ENCODE measurements at regions not wholly inside any gene's neighbourhood (a gene's known extent, or its start where the extent isn't known, plus 50 kb on each side); places are given as distances from the start of the nearest gene placed in this dataset.

DNA sequence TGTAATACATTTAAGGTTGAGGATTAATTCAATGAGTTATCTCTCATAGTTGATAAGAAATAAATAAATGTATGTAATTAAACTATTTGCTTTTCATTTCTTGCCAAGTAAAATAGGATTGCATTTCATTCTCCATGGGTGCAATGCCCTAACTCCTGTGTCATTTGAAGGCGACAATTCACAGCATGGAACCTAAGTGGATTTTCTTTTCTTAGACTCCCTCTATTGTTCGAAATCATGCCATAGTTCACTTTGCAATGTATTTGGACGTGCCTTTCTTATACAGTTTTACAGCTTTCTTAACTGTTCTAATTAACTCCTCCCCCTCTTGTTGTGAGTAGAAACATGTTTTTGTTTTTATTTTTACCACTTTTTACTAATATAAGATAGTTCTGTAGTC is 263.0 kb downstream of the B3GLCT start:
- no peaks in the 10 kb centered on the region for H3K36me3 Mint-ChIP-seq (ENCODE audit: low read depth)
- H3K4me1 Mint-ChIP-seq, result no peaks in the 10 kb centered on the region
- no peak overlapping the region for H3K27ac Mint-ChIP-seq
- peaks cover 8% of the 10 kb centered on the region for H3K27me3 Mint-ChIP-seq
- ATAC-seq (replicated peaks), result no peak
- no peak overlapping the region for H3K4me3 Mint-ChIP-seq
- peaks cover 2% of the 10 kb centered on the region for H3K9me3 Mint-ChIP-seq

DNA sequence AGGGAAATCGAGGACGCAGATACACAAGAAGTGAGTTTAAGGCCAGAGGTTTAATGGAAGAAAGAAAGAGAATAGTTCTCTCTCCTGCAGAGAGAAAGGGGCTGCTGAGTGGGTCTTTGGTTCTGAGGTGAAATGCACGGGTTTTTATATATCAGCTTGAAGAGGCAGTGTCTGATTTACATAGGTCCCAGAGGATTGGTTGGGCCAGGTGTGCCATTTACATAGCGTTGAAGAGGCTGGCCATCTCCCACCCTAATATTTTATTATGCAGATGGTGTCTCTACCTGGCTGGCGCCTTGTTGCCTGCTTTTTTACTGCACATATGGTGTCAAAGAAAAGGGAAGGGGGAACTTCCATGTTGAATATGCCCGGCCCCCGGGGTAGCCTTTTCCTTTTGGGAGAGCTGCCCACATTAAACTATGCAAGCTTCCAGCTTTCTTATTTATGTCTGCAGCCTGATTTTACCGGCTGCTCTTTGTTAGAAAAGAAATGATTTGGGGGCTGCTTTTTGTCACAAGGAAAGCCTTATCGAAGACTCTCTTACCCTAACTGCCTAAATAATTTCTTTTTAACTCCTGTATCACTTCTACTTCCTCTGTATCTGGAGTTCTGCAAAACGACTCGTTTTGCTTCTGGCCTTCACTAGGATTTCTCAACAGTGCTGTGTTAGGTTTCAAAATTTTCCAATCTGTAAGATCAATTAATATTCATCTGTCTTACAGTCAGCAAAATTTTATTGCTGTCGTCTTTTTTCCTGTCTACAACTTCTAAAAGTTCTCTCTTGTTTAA is 268.5 kb downstream of the B3GLCT start:
- peaks cover 18% of the 10 kb centered on the region for H3K27me3 Mint-ChIP-seq
- H3K9me3 Mint-ChIP-seq, result no peaks in the 10 kb centered on the region
- ATAC-seq (replicated peaks), result no peak
- H3K4me3 Mint-ChIP-seq, result no peak overlapping the region
- H3K4me1 Mint-ChIP-seq, result no peaks in the 10 kb centered on the region
- no peaks in the 10 kb centered on the region for H3K36me3 Mint-ChIP-seq (ENCODE audit: low read depth)
- H3K27ac Mint-ChIP-seq, result no peak overlapping the region

- no peaks in the 10 kb centered on the region for H3K9me3 Mint-ChIP-seq
- peaks cover 22% of the 10 kb centered on the region for H3K27me3 Mint-ChIP-seq
- H3K4me1 Mint-ChIP-seq, result no peaks in the 10 kb centered on the region
- H3K4me3 Mint-ChIP-seq, result no peak overlapping the region
- ATAC-seq (replicated peaks), result no peak
- H3K27ac Mint-ChIP-seq, result no peak overlapping the region
- H3K36me3 Mint-ChIP-seq (ENCODE audit: low read depth), result no peaks in the 10 kb centered on the region
Measured at GRCh38 chr13:31469377-31469776, 269.6 kb downstream of the B3GLCT start.

DNA sequence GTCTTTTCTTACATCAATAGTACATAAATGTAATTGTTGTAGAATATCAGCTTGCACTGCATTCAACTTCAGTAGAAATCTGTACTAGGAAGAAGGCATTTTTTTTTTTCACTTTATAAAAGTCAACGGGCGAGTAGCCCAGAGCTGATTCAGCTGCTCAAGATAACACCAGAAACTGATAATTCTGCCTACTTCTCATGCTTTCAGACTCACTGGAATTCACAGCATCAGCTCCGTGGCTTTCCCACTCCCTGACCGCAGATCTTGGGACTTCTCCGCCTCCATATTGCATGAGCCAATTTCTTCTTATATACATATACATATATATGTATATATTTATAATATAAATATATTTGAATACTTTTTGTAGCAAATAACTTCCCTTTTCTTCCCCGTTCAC is 263.1 kb upstream of the RXFP2 start:
- Mint-ChIP-seq H3K27ac (no peak overlapping the region), H3K4me3 (no peak overlapping the region), H3K27me3 (peaks cover 29% of the 10 kb centered on the region), H3K9me3 (peaks cover 3% of the 10 kb centered on the region), H3K4me1 (no peaks in the 10 kb centered on the region), H3K36me3 (ENCODE audit: low read depth) (no peaks in the 10 kb centered on the region)
- ATAC-seq (replicated peaks), result no peak

- peaks cover 3% of the 10 kb centered on the region for H3K9me3 Mint-ChIP-seq
- peaks cover 29% of the 10 kb centered on the region for H3K27me3 Mint-ChIP-seq
- no peaks in the 10 kb centered on the region for H3K4me1 Mint-ChIP-seq
- ATAC-seq (replicated peaks), result no peak
- H3K4me3 Mint-ChIP-seq, result no peak overlapping the region
- no peaks in the 10 kb centered on the region for H3K36me3 Mint-ChIP-seq (ENCODE audit: low read depth)
- no peak overlapping the region for H3K27ac Mint-ChIP-seq
Measured at GRCh38 chr13:31476753-31477152, 262.6 kb upstream of the RXFP2 start.

DNA sequence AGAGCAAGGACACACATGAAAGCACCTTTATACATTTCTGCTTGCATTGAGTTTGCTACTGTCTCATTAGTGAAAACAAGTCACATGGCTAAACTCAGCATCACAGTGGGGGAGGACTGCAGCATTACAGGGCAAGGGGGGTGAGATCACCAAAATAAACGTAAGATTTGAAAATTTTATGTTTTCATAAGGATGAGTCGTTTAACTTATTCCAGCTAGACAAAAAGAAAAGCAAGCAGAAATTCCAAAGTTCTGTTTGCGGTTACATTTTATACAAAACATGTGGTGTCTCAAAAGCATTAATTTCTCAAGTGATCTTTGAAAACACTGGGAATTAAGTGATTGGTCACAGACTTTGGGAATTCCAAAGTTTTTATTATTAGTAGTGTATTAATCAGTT is 261.4 kb upstream of the RXFP2 start:
- Mint-ChIP-seq H3K27ac (no peak overlapping the region), H3K4me1 (no peaks in the 10 kb centered on the region), H3K9me3 (peaks cover 3% of the 10 kb centered on the region), H3K27me3 (peaks cover 22% of the 10 kb centered on the region), H3K4me3 (no peak overlapping the region), H3K36me3 (ENCODE audit: low read depth) (no peaks in the 10 kb centered on the region)
- ATAC-seq (replicated peaks), result no peak

- Mint-ChIP-seq H3K4me3 (no peak overlapping the region), H3K9me3 (no peaks in the 10 kb centered on the region), H3K27ac (no peak overlapping the region), H3K27me3 (peaks cover 9% of the 10 kb centered on the region), H3K4me1 (no peaks in the 10 kb centered on the region), H3K36me3 (ENCODE audit: low read depth) (no peaks in the 10 kb centered on the region)
- no peak for ATAC-seq (replicated peaks)
Measured at GRCh38 chr13:31485183-31485582, 254.1 kb upstream of the RXFP2 start.

DNA sequence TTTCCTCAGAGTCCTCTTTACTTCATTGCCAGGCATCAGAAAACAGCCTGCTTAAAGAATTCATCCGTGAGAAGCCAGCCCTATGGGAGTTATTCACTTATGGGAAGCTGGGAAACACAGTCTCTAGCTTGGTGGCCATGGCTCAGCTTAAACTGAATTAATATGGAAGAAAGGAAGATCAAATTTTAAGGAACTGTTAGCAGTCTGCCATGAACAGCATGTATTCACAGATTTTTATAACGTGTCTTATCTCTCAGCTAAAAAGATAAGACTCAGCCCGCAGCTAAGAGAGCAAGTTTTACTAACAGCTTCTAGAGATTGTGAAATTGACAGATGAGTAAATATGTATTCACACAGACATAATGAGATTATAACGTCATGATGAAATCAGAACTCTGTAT is 253.7 kb upstream of the RXFP2 start:
- no peaks in the 10 kb centered on the region for H3K9me3 Mint-ChIP-seq
- no peaks in the 10 kb centered on the region for H3K4me1 Mint-ChIP-seq
- ATAC-seq (replicated peaks), result no peak
- no peaks in the 10 kb centered on the region for H3K36me3 Mint-ChIP-seq (ENCODE audit: low read depth)
- H3K27ac Mint-ChIP-seq, result no peak overlapping the region
- peaks cover 6% of the 10 kb centered on the region for H3K27me3 Mint-ChIP-seq
- H3K4me3 Mint-ChIP-seq, result no peak overlapping the region

GRCh38 chr13:31495336-31495735 is 244.0 kb upstream of the RXFP2 start:
- no peak for ATAC-seq (replicated peaks)
- no peaks in the 10 kb centered on the region for H3K36me3 Mint-ChIP-seq (ENCODE audit: low read depth)
- no peak overlapping the region for H3K27ac Mint-ChIP-seq
- H3K4me1 Mint-ChIP-seq, result no peaks in the 10 kb centered on the region
- H3K9me3 Mint-ChIP-seq, result peaks cover 16% of the 10 kb centered on the region
- no peak overlapping the region for H3K4me3 Mint-ChIP-seq
- H3K27me3 Mint-ChIP-seq, result peaks cover 9% of the 10 kb centered on the region

DNA sequence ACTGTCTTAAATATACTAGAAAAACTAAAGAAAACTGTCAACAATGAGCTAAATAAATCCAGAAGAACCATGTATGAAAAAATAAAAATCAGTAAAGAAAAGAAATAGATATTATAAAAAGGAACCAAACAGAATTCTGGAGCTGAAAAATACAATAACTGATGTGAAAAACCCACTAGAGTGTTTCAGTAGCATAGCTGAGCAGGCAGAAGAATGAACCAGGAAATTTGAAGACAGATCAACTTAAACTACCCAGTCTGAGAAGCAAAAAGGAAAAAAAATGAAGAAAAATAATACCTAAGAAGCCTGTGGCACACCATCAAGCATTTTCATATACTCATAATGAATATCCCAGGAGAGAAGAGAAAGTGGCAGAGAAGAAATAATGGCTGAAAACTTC is 240.1 kb upstream of the RXFP2 start:
- Mint-ChIP-seq H3K27ac (no peak overlapping the region), H3K4me3 (no peak overlapping the region), H3K4me1 (no peaks in the 10 kb centered on the region), H3K36me3 (ENCODE audit: low read depth) (no peaks in the 10 kb centered on the region), H3K9me3 (peaks cover 16% of the 10 kb centered on the region), H3K27me3 (peaks cover 3% of the 10 kb centered on the region)
- no peak for ATAC-seq (replicated peaks)

- H3K4me1 Mint-ChIP-seq, result no peaks in the 10 kb centered on the region
- H3K27me3 Mint-ChIP-seq, result peaks cover 3% of the 10 kb centered on the region
- H3K9me3 Mint-ChIP-seq, result peaks cover 7% of the 10 kb centered on the region
- no peak for ATAC-seq (replicated peaks)
- H3K27ac Mint-ChIP-seq, result no peak overlapping the region
- H3K4me3 Mint-ChIP-seq, result no peak overlapping the region
- H3K36me3 Mint-ChIP-seq (ENCODE audit: low read depth), result no peaks in the 10 kb centered on the region
Measured at GRCh38 chr13:31503626-31504025, 235.7 kb upstream of the RXFP2 start.

DNA sequence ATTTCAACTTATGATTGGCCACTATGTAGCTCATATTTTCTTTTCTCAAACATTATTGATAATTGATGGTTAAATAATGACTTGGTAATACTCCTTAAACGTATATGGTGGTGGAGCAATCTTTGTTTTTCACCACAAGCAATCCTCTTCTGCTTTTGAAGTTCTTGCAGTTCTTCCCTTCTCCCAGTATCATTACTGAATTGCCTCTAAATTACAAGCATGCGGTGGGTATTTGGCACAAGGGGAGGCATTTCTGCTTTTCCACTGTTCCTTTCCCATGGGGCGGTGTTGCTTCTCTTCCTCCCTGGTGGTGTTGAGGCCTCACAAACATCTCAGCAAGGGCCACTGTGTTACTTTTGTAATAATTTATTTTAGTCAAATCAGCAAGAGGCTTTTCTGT is 234.4 kb upstream of the RXFP2 start:
- Mint-ChIP-seq H3K4me1 (no peaks in the 10 kb centered on the region), H3K36me3 (ENCODE audit: low read depth) (no peaks in the 10 kb centered on the region), H3K27me3 (peaks cover 6% of the 10 kb centered on the region), H3K9me3 (no peaks in the 10 kb centered on the region), H3K27ac (no peak overlapping the region), H3K4me3 (no peak overlapping the region)
- no peak for ATAC-seq (replicated peaks)

DNA sequence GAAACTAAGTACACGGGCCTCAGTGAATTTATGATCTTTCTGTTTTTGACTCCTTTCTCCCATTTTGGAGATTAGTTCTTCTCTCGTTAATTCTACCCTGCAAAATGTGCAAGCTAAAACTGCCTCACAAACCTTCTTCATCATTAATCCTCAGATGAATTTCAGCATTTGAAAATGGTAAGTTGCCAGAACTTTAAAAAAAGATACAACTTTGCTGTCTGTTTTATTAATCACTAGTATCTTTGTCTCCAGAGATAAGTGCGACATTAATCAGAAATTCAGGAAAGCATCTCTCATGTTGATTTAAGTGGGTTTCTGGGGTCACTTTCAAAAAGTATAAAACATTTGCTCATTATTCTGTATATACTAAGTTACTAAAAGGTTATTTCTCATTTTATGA is 227.0 kb upstream of the RXFP2 start:
- Mint-ChIP-seq H3K4me3 (no peak overlapping the region), H3K27ac (no peak overlapping the region), H3K36me3 (ENCODE audit: low read depth) (no peaks in the 10 kb centered on the region), H3K4me1 (no peaks in the 10 kb centered on the region), H3K9me3 (no peaks in the 10 kb centered on the region), H3K27me3 (peaks cover 23% of the 10 kb centered on the region)
- no peak for ATAC-seq (replicated peaks)

DNA sequence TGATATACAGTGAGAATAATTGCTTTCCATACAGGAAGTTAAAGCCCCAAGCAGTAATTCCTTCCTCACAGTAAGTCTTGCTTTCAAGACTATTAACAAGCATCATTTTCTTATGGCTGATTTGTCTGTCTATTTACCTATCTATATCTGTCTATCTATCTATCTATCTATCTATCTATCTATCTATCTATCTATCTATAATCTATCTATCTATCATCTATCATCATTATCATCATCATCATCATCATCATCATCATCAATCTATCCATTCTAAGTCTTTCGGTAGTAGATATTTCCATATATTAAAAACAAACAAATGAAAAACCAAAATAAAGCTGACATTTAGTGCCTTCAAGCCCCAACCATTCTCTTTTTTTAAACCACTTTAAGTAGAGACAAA is 224.4 kb upstream of the RXFP2 start:
- H3K4me1 Mint-ChIP-seq, result no peaks in the 10 kb centered on the region
- H3K4me3 Mint-ChIP-seq, result no peak overlapping the region
- H3K9me3 Mint-ChIP-seq, result no peaks in the 10 kb centered on the region
- no peak for ATAC-seq (replicated peaks)
- H3K27me3 Mint-ChIP-seq, result peaks cover 17% of the 10 kb centered on the region
- H3K36me3 Mint-ChIP-seq (ENCODE audit: low read depth), result no peaks in the 10 kb centered on the region
- no peak overlapping the region for H3K27ac Mint-ChIP-seq

DNA sequence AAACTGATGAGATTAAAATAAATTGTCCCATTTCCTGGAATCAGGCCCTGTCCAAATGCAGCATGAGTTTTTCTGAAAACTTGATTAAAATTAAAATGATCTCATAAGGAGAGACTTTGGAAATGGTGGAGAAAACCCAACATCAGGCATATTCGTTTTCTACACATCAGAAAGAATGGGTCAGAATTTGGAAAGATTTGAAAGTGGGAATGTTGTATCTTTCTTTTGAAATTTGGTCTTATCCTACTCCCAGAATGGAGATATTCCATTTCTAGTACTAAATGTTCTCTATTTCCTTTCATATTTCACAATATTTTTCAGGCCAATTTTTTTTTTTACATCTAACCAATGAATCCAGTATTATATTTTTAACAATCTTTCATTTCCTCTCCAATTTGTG is 223.9 kb upstream of the RXFP2 start:
- no peak overlapping the region for H3K27ac Mint-ChIP-seq
- H3K27me3 Mint-ChIP-seq, result peaks cover 13% of the 10 kb centered on the region
- no peaks in the 10 kb centered on the region for H3K36me3 Mint-ChIP-seq (ENCODE audit: low read depth)
- no peak overlapping the region for H3K4me3 Mint-ChIP-seq
- no peaks in the 10 kb centered on the region for H3K4me1 Mint-ChIP-seq
- H3K9me3 Mint-ChIP-seq, result no peaks in the 10 kb centered on the region
- ATAC-seq (replicated peaks), result no peak

DNA sequence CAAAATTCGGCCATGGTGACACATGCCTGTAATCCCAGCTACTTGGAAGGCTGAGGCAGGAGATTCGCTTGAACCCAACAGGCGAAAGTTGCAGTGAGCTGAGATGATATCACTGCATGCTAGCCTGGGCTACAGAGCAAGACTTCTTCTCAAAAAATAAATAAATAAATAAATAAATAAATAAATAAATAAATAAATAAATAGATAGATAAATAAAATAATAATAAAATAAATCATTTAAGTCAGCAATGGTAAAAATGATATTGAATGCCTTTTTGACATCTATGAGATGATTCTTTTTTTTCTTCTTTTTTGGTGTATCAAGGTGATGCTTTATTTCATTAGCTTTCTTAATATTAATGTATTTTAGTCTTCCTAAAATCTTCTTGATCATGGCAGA is 221.7 kb upstream of the RXFP2 start:
- no peaks in the 10 kb centered on the region for H3K36me3 Mint-ChIP-seq (ENCODE audit: low read depth)
- H3K27me3 Mint-ChIP-seq, result peaks cover 4% of the 10 kb centered on the region
- H3K9me3 Mint-ChIP-seq, result no peaks in the 10 kb centered on the region
- H3K4me1 Mint-ChIP-seq, result no peaks in the 10 kb centered on the region
- H3K27ac Mint-ChIP-seq, result no peak overlapping the region
- H3K4me3 Mint-ChIP-seq, result no peak overlapping the region
- no peak for ATAC-seq (replicated peaks)

Measured in activated T-helper 17 cell treated with anti-CD3 and anti-CD28 coated beads, Interleukin-2, amount 50 U/mL, for 72 hours (primary cell).